NT2/D1 (cell line): ENCODE measurements at regions not wholly inside any gene's neighbourhood (a gene's known extent, or its start where the extent isn't known, plus 50 kb on each side); places are given as distances from the start of the nearest gene placed in this dataset.

ENCODE experiments used
- DNase-seq: peaks from one replicate; pipeline ENCODE4 v3.0.0-alpha.2; 2011; ENCODE audit warnings: low read depth, low spot score
- H3K27me3 ChIP-seq: 2 replicates; pipeline ENCODE4 v1.6.0; 2011; ENCODE audit warnings: mild to moderate bottlenecking; ENCODE audit not compliant: insufficient read length, insufficient read depth
- H3K36me3 ChIP-seq: 2 replicates; pipeline ENCODE4 v1.6.1; 2011; ENCODE audit warnings: mild to moderate bottlenecking, low read length, mixed read lengths; ENCODE audit not compliant: insufficient read depth, insufficient read length
- H3K4me1 ChIP-seq: 2 replicates; pipeline ENCODE4 v1.5.1; 2011; ENCODE audit not compliant: insufficient read depth, insufficient read length
- H3K4me3 ChIP-seq: 2 replicates; pipeline ENCODE4 v1.5.1; 2011; ENCODE audit warnings: low read depth; ENCODE audit not compliant: insufficient read length
- H3K9ac ChIP-seq: 2 replicates; pipeline ENCODE4 v1.6.0; 2011; ENCODE audit warnings: low read depth; ENCODE audit not compliant: insufficient read length
- H3K9me3 ChIP-seq: 2 replicates; pipeline ENCODE4 v1.5.1; 2011; ENCODE audit warnings: mild to moderate bottlenecking, low read length; ENCODE audit not compliant: insufficient read depth
- SUZ12 ChIP-seq: IDR thresholded peaks from 2 replicates; pipeline ENCODE4 v1.6.1; 2011; ENCODE audit not compliant: insufficient read length, insufficient read depth; ENCODE audit errors: extremely low read depth
- YY1 ChIP-seq: IDR thresholded peaks from 2 replicates; pipeline ENCODE4 v1.6.1; 2011; ENCODE audit not compliant: insufficient read length, insufficient read depth
- ZNF274 ChIP-seq: IDR thresholded peaks from 2 replicates; pipeline ENCODE4 v1.6.1; 2011; ENCODE audit warnings: mild to moderate bottlenecking, low read depth, low read length

- no peak for DNase-seq
- Histone ChIP-seq H3K9ac (no peak overlapping the region), H3K4me3 (no peak overlapping the region), H3K9me3 (no peaks in the 10 kb centered on the region), H3K4me1 (no peaks in the 10 kb centered on the region), H3K27me3 (no peaks in the 10 kb centered on the region), H3K36me3 (no peaks in the 10 kb centered on the region)
- TF ChIP-seq YY1 = no peak
- no peak for TF ChIP-seq SUZ12
- TF ChIP-seq ZNF274 = no peak
Observed at GRCh38 chr1:83077411-83077810, 921.5 kb downstream of the TTLL7 start.

GRCh38 chr1:83075107-83075506 is 923.8 kb downstream of the TTLL7 start:
- TF ChIP-seq ZNF274 (no peak), SUZ12 (no peak)

GRCh38 chr1:83067954-83068353 is 931.0 kb downstream of the TTLL7 start:
- Histone ChIP-seq H3K9ac (no peak overlapping the region), H3K9me3 (peaks cover 4% of the 10 kb centered on the region; the same call in 1 of the 2 replicates), H3K27me3 (no peaks in the 10 kb centered on the region), H3K36me3 (no peaks in the 10 kb centered on the region), H3K4me3 (no peak overlapping the region), H3K4me1 (no peaks in the 10 kb centered on the region)
- TF ChIP-seq YY1 (no peak), ZNF274 (no peak), SUZ12 (no peak)
- DNase-seq = no peak

More at GRCh38 chr1:83075107-83075506, 923.8 kb downstream of the TTLL7 start:
- Histone ChIP-seq H3K4me1 (no peaks in the 10 kb centered on the region), H3K9me3 (no peaks in the 10 kb centered on the region), H3K9ac (no peak overlapping the region), H3K36me3 (no peaks in the 10 kb centered on the region), H3K27me3 (no peaks in the 10 kb centered on the region), H3K4me3 (no peak overlapping the region)
- DNase-seq = no peak

GRCh38 chr1:83065952-83066727 is 932.8 kb downstream of the TTLL7 start:
- H3K9ac ChIP-seq = no peak overlapping the region
- no peak for DNase-seq

GRCh38 chr1:83064589-83065242 is 934.2 kb downstream of the TTLL7 start:
- TF ChIP-seq SUZ12 (no peak), YY1 (no peak), ZNF274 (no peak)
- no peak for DNase-seq
- H3K4me3 ChIP-seq = no peak overlapping the region
- H3K36me3 ChIP-seq = no peaks in the 10 kb centered on the region
- no peaks in the 10 kb centered on the region for H3K4me1 ChIP-seq
- no peaks in the 10 kb centered on the region for H3K27me3 ChIP-seq
- H3K9ac ChIP-seq = no peak overlapping the region
- peaks cover 4% of the 10 kb centered on the region; the same call in 1 of the 2 replicates for H3K9me3 ChIP-seq

More at GRCh38 chr1:83065952-83066727, 932.8 kb downstream of the TTLL7 start:
- peaks cover 4% of the 10 kb centered on the region; the same call in 1 of the 2 replicates for H3K9me3 ChIP-seq
- H3K27me3 ChIP-seq = no peaks in the 10 kb centered on the region
- H3K4me3 ChIP-seq = no peak overlapping the region
- no peaks in the 10 kb centered on the region for H3K36me3 ChIP-seq
- TF ChIP-seq SUZ12 = no peak
- TF ChIP-seq ZNF274 = no peak
- TF ChIP-seq YY1 = no peak
- no peaks in the 10 kb centered on the region for H3K4me1 ChIP-seq

GRCh38 chr1:83060651-83061390 is 938.1 kb downstream of the TTLL7 start:
- DNase-seq = no peak
- Histone ChIP-seq H3K4me1 (no peaks in the 10 kb centered on the region), H3K27me3 (no peaks in the 10 kb centered on the region), H3K36me3 (no peaks in the 10 kb centered on the region), H3K4me3 (no peak overlapping the region), H3K9me3 (no peaks in the 10 kb centered on the region), H3K9ac (no peak overlapping the region)
- TF ChIP-seq SUZ12 (no peak), YY1 (no peak), ZNF274 (no peak)

GRCh38 chr1:83060221-83060620 is 938.7 kb downstream of the TTLL7 start:
- peak; percentile 6 for DNase-seq
- TF ChIP-seq ZNF274 (no peak), YY1 (no peak), SUZ12 (no peak)
- H3K9me3 ChIP-seq = no peaks in the 10 kb centered on the region
- H3K27me3 ChIP-seq = no peaks in the 10 kb centered on the region
- H3K4me3 ChIP-seq = no peak overlapping the region
- no peak overlapping the region for H3K9ac ChIP-seq
- no peaks in the 10 kb centered on the region for H3K36me3 ChIP-seq
- no peaks in the 10 kb centered on the region for H3K4me1 ChIP-seq
